ENCODE measurements at regions not wholly inside any gene's neighbourhood (a gene's known extent, or its start where the extent isn't known, plus 50 kb on each side); places are given as distances from the start of the nearest gene placed in this dataset.

DNA sequence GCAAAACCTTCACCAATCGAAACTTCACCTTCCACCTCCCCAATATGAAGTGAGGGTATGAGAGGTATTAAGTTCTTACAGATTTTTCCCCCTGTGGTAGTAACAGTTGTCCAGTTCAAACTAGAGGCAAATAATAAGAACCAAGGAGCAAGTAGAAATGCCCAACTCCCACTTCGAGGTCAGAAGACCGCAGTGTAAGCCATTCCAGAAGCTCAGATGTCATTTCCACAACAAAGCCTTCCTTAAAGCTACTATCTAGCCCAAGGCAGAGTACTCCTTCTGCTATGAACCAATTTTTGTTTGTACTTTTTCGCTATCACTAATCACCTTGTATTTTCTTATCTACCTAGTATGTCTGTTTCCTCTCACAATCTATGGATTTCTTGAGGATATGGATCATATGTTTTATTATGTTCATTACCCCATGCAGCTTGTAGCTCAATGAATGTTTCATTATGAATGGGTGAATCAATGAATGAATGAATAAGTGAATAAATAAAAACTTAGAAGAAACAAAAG lies 235.7 kb upstream of the KCNMB2 start:
- Histone ChIP-seq H3K9me3 (ENCODE audit: insufficient read depth, low read depth) (no peaks in the 10 kb centered on the region; the same call in 1 of the 2 replicates), H3K79me2 (ENCODE audit: low read depth) (no peaks in the 10 kb centered on the region), H3K4me3 (no peak overlapping the region), H3F3A (ENCODE audit: insufficient read depth, low read depth) (no peaks in the 10 kb centered on the region), H3K27ac (no peak overlapping the region), H4K20me1 (ENCODE audit: insufficient read depth) (no peaks in the 10 kb centered on the region), H2AFZ (no peak overlapping the region), H3K36me3 (ENCODE audit: low read depth) (no peaks in the 10 kb centered on the region), H3K9me2 (ENCODE audit: insufficient read depth) (no peaks in the 10 kb centered on the region), H3K4me2 (no peak overlapping the region), H3K4me1 (replicated peaks; ENCODE audit: insufficient read depth) (no peaks in the 10 kb centered on the region), H3K27me3 (ENCODE audit: insufficient read depth, low read depth) (no peaks in the 10 kb centered on the region)
- CTCF ChIA-PET, result interaction anchor here (0.7 kb wide), 1 partner anchor 1428 kb away, joined by 3 read pairs; no protein-coding TSS in a partner anchor
- intact Hi-C loops (cut with micrococcal nuclease; ENCODE audit: unreplicated experiment), result no loop called here
- no peak for DNase-seq
- POLR2A ChIA-PET (ENCODE audit: unreplicated experiment), result no interaction called here
- TF ChIP-seq EZH2 (IDR thresholded peaks at IDR 0.05; ENCODE audit: low read depth), result no peak
- TF ChIP-seq, protein P1, sequence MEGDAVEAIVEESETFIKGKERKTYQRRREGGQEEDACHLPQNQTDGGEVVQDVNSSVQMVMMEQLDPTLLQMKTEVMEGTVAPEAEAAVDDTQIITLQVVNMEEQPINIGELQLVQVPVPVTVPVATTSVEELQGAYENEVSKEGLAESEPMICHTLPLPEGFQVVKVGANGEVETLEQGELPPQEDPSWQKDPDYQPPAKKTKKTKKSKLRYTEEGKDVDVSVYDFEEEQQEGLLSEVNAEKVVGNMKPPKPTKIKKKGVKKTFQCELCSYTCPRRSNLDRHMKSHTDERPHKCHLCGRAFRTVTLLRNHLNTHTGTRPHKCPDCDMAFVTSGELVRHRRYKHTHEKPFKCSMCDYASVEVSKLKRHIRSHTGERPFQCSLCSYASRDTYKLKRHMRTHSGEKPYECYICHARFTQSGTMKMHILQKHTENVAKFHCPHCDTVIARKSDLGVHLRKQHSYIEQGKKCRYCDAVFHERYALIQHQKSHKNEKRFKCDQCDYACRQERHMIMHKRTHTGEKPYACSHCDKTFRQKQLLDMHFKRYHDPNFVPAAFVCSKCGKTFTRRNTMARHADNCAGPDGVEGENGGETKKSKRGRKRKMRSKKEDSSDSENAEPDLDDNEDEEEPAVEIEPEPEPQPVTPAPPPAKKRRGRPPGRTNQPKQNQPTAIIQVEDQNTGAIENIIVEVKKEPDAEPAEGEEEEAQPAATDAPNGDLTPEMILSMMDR (conservative IDR thresholded peaks at IDR 0.05), result no peak
- no TSS peak for BruUV-seq (replicated peaks)

DNA sequence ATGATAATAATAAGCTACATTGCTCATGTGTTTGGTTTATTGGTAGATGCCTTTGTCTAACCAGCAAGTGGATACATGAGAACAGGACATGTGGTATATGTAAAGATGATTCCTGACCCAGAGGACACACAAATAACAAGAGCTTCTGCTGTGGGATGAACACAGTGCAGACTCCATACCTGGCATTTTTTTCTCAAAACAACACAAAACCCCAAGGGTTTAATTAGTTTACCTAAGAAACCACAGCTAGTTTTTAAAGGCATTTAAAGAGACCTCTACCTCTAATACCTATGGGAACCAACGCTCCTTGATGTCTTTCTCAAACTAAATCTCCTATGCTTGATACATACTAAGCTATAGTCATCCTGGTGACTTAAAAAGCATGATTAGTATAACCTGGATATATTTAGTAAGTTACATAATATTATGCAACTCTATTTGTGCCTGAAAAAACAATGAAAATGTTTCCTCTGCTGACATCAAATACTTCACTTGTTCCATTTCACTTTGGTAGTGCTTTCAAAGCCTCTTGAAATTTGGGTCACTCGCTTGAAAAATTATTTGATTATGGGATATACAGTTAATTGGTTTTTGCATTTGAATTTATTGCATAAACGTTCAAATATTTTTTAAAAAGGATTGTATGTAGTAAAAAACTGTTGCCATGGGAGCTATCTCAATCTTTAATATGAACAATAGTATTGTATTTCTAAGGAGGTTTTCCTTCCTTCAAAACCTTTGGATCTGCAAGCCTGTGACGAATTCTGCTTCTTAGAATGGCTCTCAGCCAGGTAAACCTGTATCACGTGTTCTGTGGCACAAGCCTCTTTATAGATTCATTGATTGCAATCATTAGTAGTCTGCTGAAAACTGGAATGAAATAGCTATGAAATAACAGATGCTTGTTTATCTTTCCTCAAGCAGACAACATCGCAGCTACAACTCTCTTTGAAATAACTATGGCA lies 233.0 kb upstream of the KCNMB2 start:
- no peak overlapping the region for H3K4me3 ChIP-seq
- TF ChIP-seq, protein P1 (conservative IDR thresholded peaks at IDR 0.05), result no peak
- no peak for TF ChIP-seq EZH2 (IDR thresholded peaks at IDR 0.05; ENCODE audit: low read depth)
- H3K27me3 ChIP-seq (ENCODE audit: insufficient read depth, low read depth), result no peaks in the 10 kb centered on the region
- DNase-seq, result no peak
- no peak overlapping the region for H3K4me2 ChIP-seq
- H3K36me3 ChIP-seq (ENCODE audit: low read depth), result no peaks in the 10 kb centered on the region
- no TSS peak for BruUV-seq (replicated peaks)
- H3K9me2 ChIP-seq (ENCODE audit: insufficient read depth), result no peaks in the 10 kb centered on the region
- peaks cover 6% of the 10 kb centered on the region for H3K9me3 ChIP-seq (ENCODE audit: insufficient read depth, low read depth)
- H3K79me2 ChIP-seq (ENCODE audit: low read depth), result no peaks in the 10 kb centered on the region
- no peak overlapping the region for H2AFZ ChIP-seq
- no peaks in the 10 kb centered on the region for H4K20me1 ChIP-seq (ENCODE audit: insufficient read depth)
- ChIA-PET CTCF (no interaction called here), POLR2A (ENCODE audit: unreplicated experiment) (interaction anchor here (0.6 to 0.8 kb wide), 2 partner anchors 17 to 780 kb away, joined by 3 to 4 read pairs; no protein-coding TSS in a partner anchor)
- no peak overlapping the region for H3K27ac ChIP-seq
- H3K4me1 ChIP-seq (replicated peaks; ENCODE audit: insufficient read depth), result no peaks in the 10 kb centered on the region
- H3F3A ChIP-seq (ENCODE audit: insufficient read depth, low read depth), result no peaks in the 10 kb centered on the region
- intact Hi-C loops (cut with micrococcal nuclease; ENCODE audit: unreplicated experiment), result no loop called here

DNA sequence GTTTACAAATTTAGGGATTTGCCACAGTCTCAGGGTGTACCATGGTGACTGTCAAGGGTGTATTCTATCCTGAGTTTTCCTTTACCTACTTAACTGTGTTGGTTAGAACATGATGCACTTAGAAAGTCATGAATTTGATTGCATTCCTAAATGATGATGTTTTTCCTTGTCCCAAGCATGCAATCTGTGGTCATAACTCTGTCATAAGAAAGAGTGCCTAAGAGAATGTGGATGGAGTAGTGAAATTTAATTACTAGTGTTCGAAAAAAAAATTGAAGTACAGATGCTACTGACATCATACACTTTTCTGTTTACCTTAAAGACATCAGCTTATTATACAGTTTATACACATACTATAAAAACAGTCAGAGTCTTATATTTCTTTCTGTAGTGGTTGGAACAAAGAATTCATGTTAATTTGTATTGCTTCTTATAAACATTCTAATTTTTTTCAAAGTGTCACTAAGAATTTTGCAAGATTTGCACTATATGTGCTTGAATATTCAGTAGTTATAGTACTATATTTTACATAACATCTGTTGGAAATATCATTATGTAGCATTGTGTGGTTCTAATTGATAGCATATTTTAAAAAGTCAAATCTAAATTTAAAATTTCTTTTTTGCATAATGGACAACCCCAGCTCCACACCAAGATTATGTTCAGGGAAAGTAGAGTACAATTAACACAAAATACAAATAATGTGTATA lies 231.3 kb upstream of the KCNMB2 start:
- Histone ChIP-seq H3K9me2 (ENCODE audit: insufficient read depth) (no peaks in the 10 kb centered on the region), H3K27me3 (ENCODE audit: insufficient read depth, low read depth) (no peaks in the 10 kb centered on the region), H3K4me1 (replicated peaks; ENCODE audit: insufficient read depth) (no peaks in the 10 kb centered on the region), H3K27ac (no peak overlapping the region), H3K4me2 (no peak overlapping the region), H3K4me3 (no peak overlapping the region), H3K9me3 (ENCODE audit: insufficient read depth, low read depth) (peaks cover 6% of the 10 kb centered on the region; the same call in 1 of the 2 replicates), H3F3A (ENCODE audit: insufficient read depth, low read depth) (no peaks in the 10 kb centered on the region), H2AFZ (no peak overlapping the region), H3K79me2 (ENCODE audit: low read depth) (no peaks in the 10 kb centered on the region), H3K36me3 (ENCODE audit: low read depth) (no peaks in the 10 kb centered on the region), H4K20me1 (ENCODE audit: insufficient read depth) (no peaks in the 10 kb centered on the region)
- ChIA-PET CTCF (no interaction called here), POLR2A (ENCODE audit: unreplicated experiment) (no interaction called here)
- intact Hi-C loops (cut with micrococcal nuclease; ENCODE audit: unreplicated experiment), result no loop called here
- BruUV-seq (replicated peaks), result no TSS peak
- DNase-seq, result no peak
- TF ChIP-seq EZH2 (IDR thresholded peaks at IDR 0.05; ENCODE audit: low read depth), result no peak
- TF ChIP-seq, protein P1 (conservative IDR thresholded peaks at IDR 0.05), result no peak

Data from PC-9 (cell line).